ENCODE measurements at regions not wholly inside any gene's neighbourhood (a gene's known extent, or its start where the extent isn't known, plus 50 kb on each side); places are given as distances from the start of the nearest gene placed in this dataset.

DNA sequence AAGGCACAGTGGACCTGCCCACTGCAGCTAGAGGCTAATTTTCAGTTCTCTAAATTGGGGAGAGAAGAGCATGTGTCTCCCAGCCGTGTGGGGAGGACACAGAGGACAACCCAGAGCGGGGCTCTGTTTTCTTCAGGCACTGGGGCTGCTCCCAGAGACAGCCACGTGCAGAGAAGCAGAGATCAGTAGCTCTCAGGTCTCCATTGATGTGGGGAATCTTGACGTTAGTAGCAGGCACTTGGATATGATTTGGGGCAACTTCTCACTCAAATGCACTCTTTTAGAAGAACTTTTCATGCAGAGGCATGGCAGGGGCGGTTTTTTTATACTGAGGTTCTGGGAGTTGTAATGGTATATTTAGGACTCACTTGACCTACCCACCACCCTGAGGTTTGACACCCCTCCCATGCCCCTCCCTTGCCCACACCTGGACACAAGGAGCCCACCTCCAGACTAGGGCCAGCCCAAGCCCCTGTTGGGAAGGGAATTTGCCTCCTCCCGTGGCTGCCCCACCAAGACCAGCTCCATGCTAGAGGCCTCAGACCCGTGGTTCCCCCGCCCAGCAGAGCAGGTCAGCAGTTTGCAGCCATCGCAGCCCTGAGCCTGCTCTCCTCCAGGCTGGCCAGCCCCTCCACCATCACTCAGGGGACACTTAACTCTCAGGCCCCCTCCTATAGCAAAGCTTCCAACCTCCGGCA is 94.2 kb upstream of the RTL6 start:
- DNase-seq (ENCODE audit: low read depth in 2 of 2): no peak

DNA sequence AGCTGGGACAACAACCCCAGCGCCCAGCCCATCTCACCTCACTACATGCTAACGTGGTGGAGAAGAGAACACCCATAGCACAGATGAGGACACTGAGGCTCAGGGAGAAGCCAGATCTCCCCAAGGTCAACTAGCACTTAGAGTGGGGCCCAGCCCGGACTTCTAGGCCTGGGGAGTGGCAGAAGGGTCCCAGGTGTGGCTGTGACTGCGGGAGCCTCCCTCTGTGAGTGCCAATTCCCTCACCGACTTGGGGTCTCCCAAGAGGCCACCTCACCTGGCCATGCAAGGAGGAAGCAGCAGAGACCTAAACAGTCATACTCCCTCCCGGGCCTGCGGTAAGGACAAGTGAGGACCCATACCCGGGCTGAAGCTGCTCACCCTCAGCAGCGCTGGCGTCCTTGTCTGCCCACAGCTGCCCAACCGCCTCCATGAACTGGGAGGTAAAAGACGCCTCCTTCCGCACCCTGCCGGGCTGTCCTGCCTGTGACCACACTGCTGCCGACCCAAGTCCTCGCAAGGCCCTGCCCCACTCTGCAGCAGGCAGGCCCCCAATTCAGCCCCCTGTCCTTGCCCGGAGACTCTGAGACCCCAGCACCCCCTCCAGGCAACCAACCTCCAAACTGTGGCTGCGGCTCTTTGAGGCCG is 93.2 kb upstream of the RTL6 start:
- no peak for DNase-seq (ENCODE audit: low read depth in 2 of 2)

DNA sequence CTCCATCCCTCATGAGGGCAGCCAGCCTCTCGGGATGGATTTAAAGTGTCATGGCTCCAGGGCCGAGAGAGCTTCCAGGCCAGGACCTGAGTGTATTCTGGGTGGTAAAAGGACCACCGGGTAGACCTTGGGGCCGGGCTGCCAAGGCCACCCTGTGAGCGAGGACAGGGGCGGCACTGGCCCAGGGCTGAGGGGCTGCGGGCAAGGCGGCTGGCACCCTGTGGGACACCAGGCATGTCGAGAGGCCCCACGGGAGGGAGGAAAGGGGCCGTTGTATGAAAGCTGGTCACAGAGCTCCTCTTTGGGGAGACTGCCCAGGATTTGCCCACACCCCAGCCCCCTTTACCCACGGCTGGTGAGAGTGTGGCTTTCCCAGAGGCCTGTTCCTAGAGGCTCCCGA is 92.3 kb upstream of the RTL6 start:
- no peak for DNase-seq (ENCODE audit: low read depth in 2 of 2)

DNA sequence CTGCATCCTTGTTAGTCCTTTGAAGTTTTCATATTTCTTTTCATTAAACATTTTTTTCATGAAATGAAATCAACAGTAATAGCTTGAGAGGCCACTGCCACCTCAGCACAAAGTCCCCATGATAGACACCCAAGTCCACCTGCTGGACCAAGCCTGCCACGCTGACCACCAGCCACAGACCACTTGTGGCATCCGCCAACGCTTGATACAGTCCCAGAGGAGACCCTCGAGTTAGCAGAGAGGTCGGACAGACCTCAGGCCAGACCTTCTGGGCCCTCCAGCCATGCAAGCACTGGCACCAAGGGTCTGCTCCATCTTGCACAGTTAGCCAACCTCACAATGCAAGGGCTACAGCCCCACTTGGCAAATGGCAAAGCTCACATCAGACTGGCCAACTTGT is 91.8 kb upstream of the RTL6 start:
- no peak for DNase-seq (ENCODE audit: low read depth in 2 of 2)

DNA sequence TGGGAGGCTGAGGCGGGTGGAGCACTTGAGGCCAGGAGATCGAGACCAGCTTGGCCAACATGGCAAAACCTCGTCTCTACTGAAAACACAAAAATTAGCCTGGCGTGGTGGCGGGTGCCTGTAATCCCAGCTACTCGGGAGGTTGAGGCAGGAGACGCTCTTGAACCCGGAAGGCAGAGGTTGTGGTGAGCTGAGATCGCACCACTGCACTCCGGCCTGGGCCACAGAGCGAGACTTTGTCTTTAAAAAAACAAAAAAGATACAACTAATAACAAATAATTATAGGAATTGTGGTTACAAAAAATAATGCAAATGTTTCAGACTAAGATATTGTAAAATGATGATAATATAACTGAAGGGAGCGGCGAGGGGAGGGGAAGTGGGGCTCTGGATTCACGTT is 90.3 kb upstream of the RTL6 start:
- DNase-seq (ENCODE audit: low read depth in 2 of 2): no peak

DNA sequence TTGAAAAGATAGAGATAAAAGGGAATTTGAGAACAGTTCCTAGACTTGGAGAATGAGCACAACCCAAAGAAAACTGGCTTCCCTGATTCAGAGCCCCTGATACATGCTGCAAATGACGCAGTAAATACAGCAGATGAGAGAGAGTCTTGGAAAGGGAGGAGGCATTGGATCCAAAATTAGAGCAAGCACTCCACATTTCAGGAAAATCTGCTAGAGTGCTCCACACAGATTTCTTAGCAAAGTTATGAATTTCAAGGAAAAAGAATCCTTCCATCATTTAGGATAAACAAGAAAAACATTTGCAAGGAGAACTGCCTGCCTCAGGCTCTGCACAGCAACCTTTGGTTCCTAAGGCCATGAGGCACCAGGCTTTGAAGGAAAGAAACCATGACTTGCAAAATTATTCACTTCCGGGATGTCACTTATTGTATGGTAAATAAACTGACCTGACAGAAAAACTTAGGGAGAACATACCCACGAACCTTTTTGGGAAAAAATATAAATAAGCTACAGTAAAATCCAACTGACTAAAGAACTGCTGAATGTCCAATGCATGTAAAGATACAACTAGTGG is 89.8 kb upstream of the RTL6 start:
- no peak for DNase-seq (ENCODE audit: low read depth in 2 of 2)

DNA sequence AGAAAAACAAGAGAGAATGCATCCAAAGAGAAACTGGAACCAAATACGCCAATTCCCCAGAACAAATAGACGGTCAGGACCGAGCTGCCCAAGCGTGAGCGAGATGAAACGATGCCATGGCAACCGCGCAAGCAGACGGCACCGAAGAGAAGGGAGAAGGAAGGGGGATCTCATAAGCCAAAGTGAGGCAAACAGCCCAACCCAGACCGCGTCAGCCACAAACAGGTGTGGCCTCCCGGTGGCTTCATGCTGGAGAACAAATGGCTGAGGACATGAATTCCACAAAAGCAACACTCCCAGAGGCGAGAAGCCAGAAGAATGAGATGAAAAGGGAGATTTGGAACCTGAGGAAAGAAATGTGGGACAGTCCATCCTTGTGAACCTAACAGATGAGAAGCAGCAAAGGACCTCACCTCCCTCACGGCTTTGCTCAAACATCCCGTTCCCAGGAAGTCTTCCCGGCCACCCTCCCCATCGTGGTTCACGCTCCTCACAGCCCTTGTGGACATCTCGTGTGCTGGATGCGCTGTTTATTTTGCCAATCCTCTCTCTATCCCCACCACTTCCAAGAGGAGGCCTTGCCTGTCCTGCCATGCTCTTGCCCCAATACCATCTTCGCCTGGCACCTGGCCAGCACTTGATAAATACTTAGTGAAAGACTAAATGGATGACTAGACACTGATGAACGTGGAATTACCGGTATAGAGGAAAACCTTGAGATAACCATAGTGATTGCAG is 89.1 kb upstream of the RTL6 start:
- no peak for DNase-seq (ENCODE audit: low read depth in 2 of 2)

DNA sequence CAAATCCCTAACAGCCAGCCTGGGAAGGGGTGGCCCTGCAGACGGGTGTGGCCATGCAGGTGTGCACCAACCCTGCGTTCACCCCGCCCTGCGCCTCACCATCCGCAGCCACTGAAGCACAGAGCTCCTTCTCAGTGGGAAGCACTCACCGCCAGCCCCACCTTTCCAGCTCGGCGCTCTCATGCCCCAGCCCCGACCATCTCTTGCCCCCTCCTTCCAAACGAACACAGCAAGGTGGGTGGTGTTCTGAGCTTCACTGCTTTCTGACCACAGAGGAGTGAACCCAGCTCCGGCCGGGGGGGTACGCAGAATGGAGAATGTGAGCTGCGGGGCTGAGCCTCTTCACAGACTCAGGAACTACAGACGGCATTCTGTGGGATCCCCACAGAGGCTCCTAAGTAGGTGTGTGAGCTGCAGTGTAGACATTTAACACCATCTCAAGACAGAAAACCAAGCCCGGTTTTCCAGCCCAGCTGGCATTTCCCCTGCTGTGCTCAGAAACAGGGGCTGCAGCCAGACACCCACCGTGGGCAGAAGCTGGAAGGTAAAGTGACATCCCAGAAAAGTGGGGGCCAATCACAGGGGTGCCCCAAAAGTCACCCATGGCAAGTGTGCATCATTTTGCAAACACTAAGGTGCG is 88.4 kb upstream of the RTL6 start:
- DNase-seq (ENCODE audit: low read depth in 2 of 2): no peak

DNA sequence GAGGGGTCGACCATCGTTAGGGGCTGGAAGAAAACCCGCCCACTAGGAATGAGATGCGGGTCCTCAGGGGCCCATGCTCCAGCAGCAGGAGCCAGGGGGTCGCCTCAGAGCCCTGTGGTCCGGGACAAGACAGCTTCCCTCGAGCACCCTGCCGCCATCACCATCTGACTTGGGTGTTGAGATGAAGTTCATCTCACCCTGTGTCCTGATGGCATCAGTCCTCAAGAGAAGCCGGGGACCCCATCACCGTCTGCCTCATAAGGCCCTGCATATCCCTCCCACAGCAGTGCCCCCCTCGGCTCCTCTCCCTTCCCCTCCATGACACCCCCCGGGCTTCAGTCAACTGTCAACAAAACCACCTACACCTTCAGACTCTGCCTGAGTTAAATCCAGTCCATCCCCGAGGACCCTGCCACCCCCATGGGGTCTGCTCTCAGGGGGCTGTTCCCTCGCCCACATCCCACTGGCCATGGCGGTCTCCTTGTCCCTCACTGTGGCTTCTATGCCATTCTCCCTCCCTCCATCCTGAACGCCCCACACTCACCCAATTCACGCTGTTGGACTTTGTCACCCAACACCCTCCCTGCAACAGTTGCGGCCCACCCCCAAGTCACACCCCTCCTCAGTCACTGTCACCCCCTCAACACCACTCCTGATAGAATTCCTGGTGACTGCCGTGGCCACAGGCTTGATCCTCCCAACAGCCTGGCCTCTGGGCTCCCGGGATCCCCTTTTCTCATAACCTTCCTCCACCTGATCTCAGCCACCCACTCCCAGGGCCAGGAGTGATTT is 87.7 kb upstream of the RTL6 start:
- no peak for DNase-seq (ENCODE audit: low read depth in 2 of 2)

DNA sequence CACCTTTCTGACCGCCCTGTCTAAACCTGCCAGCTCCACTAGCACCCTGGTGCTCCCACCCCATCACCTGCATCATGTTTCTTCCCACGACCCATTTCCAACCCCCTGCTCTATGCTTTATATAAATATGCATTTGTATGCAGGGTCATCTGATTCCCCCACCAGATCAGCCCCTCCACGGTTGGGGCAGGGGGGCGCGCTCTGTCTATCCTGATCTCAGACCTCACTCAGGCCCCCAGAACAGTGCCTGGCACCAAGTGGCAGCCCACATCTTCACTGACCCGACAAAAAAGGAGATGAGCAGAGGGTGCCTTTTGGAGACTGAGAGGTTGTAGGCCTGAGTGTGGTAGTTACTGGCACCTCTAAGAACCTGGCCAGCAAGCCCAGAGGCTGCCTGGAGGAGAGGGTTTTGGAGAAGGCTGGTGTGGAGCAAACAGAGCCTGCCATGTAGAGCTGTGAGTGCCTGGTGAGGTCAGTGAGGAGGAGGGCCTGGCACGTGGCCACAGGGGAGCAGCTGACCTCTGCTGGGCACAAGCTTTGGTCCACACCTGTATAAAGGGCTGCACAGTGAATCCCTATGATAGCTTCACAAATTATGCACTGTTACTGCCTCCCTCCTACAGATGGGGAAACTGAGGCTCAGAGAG is 86.3 kb upstream of the RTL6 start:
- no peak for DNase-seq (ENCODE audit: low read depth in 2 of 2)

DNA sequence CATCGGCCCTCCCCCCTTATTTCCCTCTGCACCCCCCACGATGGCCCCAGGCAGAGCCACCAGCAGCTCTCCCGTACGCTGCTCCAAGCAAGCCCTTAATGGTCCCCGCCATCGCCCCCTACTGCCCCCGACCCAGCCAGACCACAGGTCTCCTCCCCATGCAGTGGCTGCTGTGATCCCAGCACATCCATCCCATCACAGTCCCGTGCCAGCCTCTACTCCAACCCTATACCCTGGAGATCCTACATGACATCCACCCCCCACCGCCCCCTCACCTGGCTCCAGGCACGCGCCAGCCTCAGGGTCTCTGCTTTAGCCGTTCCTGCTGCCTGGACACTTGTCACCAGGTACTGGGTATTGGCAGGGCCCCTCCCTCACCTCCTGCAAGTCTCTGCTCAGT is 85.8 kb upstream of the RTL6 start:
- no peak for DNase-seq (ENCODE audit: low read depth in 2 of 2)

DNA sequence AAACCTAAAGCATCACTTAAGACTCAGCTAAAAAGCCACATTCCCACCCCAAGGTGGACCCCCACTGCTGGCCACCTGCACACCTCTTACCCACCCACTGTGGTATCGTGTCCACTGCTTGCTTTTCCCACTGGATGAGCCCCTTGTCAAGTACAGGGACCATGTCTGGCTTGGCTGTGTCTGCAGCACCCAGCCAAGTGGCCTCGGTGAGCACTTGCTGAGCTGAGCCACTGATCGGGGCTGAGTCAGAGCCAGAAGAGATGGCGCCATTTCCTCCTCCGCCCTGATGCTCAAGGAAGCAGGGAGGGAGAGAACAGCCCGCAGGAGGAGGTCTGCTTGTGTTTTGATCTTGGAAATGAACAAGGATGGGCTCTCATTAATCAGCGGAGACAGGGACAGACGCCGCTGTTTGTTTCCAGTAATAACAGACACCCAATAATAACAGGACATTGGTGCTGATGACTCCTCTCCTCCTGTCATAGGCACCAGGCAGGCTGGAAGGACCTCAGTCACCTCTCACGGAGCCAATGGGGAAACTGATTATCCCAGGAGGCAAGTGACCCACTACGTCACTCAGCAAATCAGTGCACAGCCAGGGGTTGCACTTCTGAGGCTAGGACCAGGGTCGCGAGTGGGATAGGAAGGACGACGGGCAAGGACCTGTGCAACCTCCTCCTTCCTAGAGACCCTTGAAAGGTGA is 85.2 kb upstream of the RTL6 start:
- DNase-seq (ENCODE audit: low read depth in 2 of 2): no peak

DNA sequence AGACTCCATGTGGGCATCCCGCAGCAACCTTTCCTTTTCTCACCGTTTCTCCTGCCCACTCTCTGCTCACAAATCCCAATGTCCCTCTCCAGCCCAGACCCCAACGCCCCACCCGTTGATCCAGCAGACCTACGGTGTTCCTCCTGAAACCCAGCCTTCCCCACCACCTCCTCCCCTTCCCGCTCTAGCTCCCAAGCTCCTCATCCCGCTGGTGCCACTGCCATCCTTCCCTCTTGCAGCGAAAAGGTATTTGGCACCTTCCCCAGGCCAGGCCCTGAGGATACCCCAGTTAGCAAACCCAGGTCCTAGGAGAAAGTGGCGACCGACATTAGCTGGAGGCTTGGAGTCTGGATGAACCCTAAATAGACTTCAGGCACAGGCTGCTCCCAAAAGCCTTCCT is 84.0 kb upstream of the RTL6 start:
- DNase-seq (ENCODE audit: low read depth in 2 of 2): no peak

DNA sequence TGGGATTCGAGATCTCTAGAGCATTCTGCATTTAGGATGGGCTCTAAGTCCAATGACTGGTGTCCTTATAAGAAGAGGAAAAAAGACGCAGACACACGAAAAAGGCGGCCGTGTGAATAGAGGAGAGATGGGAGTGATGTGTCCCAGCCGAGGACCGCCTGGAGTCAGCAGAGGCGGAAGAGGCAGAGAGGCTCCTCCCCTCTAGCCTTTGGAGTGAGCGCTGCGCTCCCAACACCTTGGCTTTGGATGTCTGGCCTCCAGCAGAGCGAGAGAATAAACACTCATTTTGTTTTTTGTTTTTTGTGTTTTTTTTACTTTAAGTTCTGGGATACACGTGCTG is 83.0 kb upstream of the RTL6 start:
- DNase-seq (ENCODE audit: low read depth in 2 of 2): no peak

DNA sequence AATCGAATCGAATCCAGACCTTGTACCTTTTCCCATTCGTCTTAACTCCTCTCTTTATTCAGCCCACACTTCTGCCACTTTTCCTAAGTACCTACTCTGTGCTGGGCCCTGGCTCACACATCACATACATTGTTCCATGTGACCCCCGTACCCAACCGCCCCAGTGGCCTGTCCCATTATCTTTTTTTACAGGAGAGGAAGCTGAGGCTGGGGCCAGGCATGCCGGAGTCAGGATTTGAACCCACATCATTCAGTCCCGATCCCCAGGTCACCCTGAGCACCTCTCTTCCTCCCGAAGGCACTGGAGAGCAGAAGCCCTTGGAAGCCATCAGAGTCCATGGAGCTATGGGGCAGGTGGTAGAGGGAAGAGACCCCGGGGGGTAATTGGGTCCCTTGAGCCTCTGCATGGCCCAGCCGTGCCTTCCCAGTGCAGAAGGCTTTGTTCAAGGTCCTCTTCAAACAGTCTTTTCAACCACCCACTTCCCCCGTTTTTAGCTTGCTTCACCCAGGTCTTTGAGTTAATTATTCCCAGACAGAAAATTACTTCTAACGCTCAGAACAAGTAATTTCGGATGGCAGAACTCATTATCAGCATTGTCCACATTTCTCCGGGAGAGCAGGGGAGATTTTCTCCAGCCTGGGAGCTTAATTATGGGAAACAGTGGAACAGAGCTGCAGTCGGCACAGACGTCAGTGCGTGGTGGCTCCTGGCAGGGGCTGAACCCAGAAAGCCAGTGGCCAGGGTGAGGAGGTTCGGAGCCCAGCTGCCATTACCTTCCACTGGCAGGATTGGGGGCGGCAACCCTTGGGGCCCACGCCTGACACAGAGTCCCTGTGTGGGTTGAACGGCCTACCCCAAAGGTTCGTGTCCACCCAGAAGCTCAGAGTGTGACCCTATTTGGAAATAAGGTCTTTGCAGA is 82.4 kb upstream of the RTL6 start:
- no peak for DNase-seq (ENCODE audit: low read depth in 2 of 2)

DNA sequence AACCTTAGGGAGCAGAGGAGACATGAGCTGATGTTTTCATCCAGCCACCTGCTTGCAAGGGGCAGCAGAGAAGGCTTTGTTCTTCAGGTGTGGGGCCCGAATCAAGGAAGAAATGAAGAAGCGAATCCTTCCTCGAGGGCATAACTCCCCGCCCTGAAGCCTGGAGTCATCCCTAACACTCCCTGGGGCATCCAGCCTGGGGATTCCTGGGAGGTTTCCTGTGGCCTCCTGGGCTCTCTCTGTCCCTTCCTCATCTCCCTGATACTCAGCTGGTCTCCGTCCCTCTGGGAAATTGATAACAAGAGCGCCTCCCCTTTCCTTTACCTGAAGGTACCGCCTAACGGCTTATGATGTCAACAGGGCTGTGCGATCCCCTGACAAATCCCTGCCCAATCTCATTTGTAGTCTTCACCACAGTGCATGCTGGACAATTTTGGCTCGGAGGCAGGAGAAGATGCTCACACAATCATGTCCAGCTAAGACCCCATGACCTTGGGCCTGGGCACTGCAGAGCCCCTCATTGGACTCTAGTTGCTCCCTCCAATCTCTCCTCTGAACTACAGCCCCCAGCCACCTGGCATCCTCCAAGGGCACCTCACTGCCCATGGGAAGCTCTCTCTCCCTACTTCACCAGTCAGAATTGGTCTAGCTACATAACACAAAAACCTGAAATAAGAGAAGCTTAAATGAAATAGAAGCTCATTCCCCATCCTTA is 80.6 kb upstream of the RTL6 start:
- no peak for DNase-seq (ENCODE audit: low read depth in 2 of 2)

DNA sequence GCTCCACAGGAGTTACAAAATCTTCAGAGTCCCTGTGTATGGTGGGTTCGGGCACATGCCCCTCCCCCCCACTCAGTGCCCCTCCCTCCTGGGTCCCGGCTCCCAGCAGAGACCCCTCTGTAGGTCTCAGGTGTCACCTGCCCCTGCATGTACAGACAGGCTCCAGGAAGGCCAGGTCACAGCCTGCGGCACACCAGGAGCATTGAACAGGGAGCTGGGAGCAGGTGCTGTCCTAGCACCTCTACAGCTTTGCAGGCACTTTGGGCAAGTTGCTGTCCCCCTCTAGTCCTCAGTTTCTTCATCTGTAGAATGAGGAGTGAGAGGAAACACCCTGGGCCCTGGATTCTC is 80.1 kb upstream of the RTL6 start:
- DNase-seq (ENCODE audit: low read depth in 2 of 2): no peak

DNA sequence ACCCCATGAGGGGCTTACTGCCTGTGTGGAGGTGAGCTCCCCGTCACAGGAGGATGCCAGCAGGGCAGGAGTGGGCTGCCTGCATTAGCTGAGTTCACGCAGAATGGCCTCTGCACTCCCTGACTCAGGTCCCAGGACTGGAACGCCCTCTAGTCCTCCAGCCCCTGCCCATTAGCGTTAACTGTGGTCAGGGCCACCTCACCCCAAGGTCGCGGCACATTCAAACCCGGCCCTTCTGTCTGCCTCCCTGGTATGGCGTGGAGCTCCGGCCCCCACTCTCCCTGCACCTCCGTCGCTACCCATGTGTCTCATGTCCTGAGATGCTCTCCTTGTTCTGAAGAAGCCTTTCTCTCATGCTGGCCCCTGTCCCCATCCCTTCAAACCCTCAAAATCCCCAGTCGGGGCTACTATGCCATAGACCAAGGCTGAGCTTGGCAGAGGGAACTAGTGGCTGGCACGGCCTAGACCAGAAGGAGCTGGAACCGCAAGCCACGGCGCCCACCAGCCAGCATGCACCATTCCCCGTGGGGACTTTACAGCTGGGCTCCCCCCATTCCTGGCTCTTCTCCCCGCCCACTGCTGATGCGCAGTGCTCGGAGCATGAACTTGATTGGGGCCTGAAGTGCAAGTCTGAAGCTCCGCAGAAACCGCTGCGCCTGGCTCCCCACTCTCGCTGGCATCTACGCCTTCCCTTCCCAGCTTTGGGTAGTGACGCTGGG is 79.5 kb upstream of the RTL6 start:
- DNase-seq (ENCODE audit: low read depth in 2 of 2): no peak
